Adipocyte (in vitro differentiated cells): ENCODE measurements at regions not wholly inside any gene's neighbourhood (a gene's known extent, or its start where the extent isn't known, plus 50 kb on each side); places are given as distances from the start of the nearest gene placed in this dataset.

Source experiments
- DNase-seq: peaks from one replicate; pipeline ENCODE4 v3.0.0-alpha.2; 2015; ENCODE audit warnings: low read depth
- H3K27me3 ChIP-seq: replicated peaks from 2 replicates; pipeline ENCODE4 v1.7.0; 2013; ENCODE audit warnings: mild to moderate bottlenecking, low read length, moderate library complexity; ENCODE audit not compliant: control insufficient read depth, insufficient read depth
- H3K36me3 ChIP-seq: 2 replicates; pipeline ENCODE4 v1.7.0; 2013; ENCODE audit warnings: low read length, mild to moderate bottlenecking, moderate library complexity; ENCODE audit not compliant: control insufficient read depth, insufficient read depth, severe bottlenecking
- H3K4me1 ChIP-seq: 2 replicates; pipeline ENCODE4 v1.7.0; 2013; ENCODE audit warnings: mild to moderate bottlenecking, low read length, moderate library complexity; ENCODE audit not compliant: control insufficient read depth, insufficient read depth
- H3K4me3 ChIP-seq: 2 replicates; pipeline ENCODE4 v1.7.0; 2013; ENCODE audit warnings: mild to moderate bottlenecking, low read length, moderate library complexity
- H3K9ac ChIP-seq: 2 replicates; pipeline ENCODE4 v1.7.0; 2013; ENCODE audit warnings: mild to moderate bottlenecking, low read length, moderate library complexity
- H3K9me3 ChIP-seq: 2 replicates; pipeline ENCODE4 v1.7.0; 2013; ENCODE audit warnings: mild to moderate bottlenecking, low read length, moderate library complexity; ENCODE audit not compliant: control insufficient read depth

GRCh38 chr3:182735672-182736071, 57.6 kb upstream of the ATP11B start:
- Histone ChIP-seq H3K9ac (peak overlapping the region; percentile 17), H3K27me3 (peaks cover 9% of the 10 kb centered on the region), H3K36me3 (no peaks in the 10 kb centered on the region), H3K9me3 (no peaks in the 10 kb centered on the region), H3K4me1 (peaks cover 10% of the 10 kb centered on the region), H3K4me3 (peak overlapping the region; percentile 34)
- peak; percentile 76 for DNase-seq

- no peak overlapping the region for H3K4me3 ChIP-seq
- H3K27me3 ChIP-seq = no peaks in the 10 kb centered on the region
- peaks cover 10% of the 10 kb centered on the region for H3K4me1 ChIP-seq
- no peaks in the 10 kb centered on the region for H3K36me3 ChIP-seq
- DNase-seq = no peak
- no peak overlapping the region for H3K9ac ChIP-seq
- no peaks in the 10 kb centered on the region for H3K9me3 ChIP-seq
Measured at GRCh38 chr3:182737825-182738224, 55.5 kb upstream of the ATP11B start.

GRCh38 chr3:182738583-182739411, 54.5 kb upstream of the ATP11B start:
- Histone ChIP-seq H3K4me3 (no peak overlapping the region), H3K9me3 (no peaks in the 10 kb centered on the region), H3K36me3 (no peaks in the 10 kb centered on the region), H3K4me1 (peaks cover 10% of the 10 kb centered on the region), H3K9ac (no peak overlapping the region), H3K27me3 (no peaks in the 10 kb centered on the region)
- no peak for DNase-seq

GRCh38 chr3:182739619-182740018, 53.7 kb upstream of the ATP11B start:
- no peaks in the 10 kb centered on the region for H3K36me3 ChIP-seq
- H3K9me3 ChIP-seq = no peaks in the 10 kb centered on the region
- H3K27me3 ChIP-seq = no peaks in the 10 kb centered on the region
- H3K4me3 ChIP-seq = no peak overlapping the region
- no peak overlapping the region for H3K9ac ChIP-seq
- peak; percentile 67 for DNase-seq
- peaks cover 10% of the 10 kb centered on the region for H3K4me1 ChIP-seq

GRCh38 chr3:182740710-182741109, 52.6 kb upstream of the ATP11B start:
- peaks cover 7% of the 10 kb centered on the region for H3K4me1 ChIP-seq
- no peak for DNase-seq
- H3K9ac ChIP-seq = no peak overlapping the region
- no peaks in the 10 kb centered on the region for H3K9me3 ChIP-seq
- H3K36me3 ChIP-seq = no peaks in the 10 kb centered on the region
- H3K4me3 ChIP-seq = no peak overlapping the region
- H3K27me3 ChIP-seq = no peaks in the 10 kb centered on the region

- Histone ChIP-seq H3K27me3 (no peaks in the 10 kb centered on the region), H3K4me3 (no peak overlapping the region), H3K36me3 (no peaks in the 10 kb centered on the region), H3K9ac (no peak overlapping the region), H3K4me1 (peaks cover 7% of the 10 kb centered on the region), H3K9me3 (no peaks in the 10 kb centered on the region)
- no peak for DNase-seq
Measured at GRCh38 chr3:182741214-182741613, 52.1 kb upstream of the ATP11B start.
